ENCODE measurements at regions not wholly inside any gene's neighbourhood (a gene's known extent, or its start where the extent isn't known, plus 50 kb on each side); places are given as distances from the start of the nearest gene placed in this dataset.

DNA sequence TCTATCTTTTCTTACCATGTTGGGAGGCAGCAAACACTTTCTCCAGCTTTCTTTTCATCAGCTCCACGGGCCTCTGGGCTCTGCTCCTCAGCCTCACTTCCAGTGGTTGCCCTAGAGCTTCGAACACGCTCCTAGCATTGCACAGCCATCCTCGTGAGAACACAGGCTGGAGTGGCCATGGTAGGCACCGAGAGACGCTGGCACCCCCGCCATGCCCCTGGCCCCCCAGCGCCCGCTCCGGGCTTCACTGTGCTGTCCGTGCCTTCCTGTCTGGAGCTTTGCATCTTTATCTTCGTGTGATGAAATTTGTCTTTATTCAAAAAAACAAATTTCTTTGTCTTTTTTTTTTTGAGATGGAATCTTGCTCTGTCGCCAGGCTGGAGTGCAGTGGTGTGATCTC lies 352.2 kb downstream of the TMEM121 start:
- WGBS, 2 donors = 67 to 68% methylated on average over 13 of the region's 13 CpGs
- H3K27me3 ChIP-seq = no peaks in the 10 kb centered on the region

DNA sequence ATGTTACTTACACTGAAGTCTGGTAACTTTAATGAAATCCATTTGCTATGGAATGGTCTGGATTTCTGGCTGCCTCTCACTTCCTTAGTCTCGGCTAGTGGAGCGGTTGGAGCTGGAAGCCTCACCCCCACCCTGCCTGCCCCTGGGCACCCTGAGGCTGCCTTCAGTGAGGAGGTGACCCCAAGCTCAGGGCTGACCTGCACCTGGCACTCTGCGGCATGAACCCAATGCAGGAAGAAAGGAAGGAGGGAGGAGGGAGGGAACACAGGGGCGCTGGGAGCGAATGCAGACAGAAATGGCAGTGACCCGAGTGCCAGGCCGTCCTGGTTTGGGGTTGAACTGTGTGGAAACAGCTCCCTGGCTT lies 353.1 kb downstream of the TMEM121 start:
- intact Hi-C loops (cut with DNase I) = no loop called here
- Histone ChIP-seq H3K36me3 (replicated peaks in 1 of 2; ENCODE audit: insufficient read depth in 1 of 2, low read depth in 2 of 2) (no peaks in the 10 kb centered on the region), H3K27me3 (no peaks in the 10 kb centered on the region), H3K9me3 (no peaks in the 10 kb centered on the region), H3K4me1 (no peaks in the 10 kb centered on the region), H3K4me3 (no peak overlapping the region), H3K27ac (no peak overlapping the region)
- WGBS, 2 donors = 58 to 63% methylated on average over 7 of the region's 7 CpGs
- DNase-seq (peak in 1 of 4 donors; percentile 3), ATAC-seq (no peak)
- TF ChIP-seq, protein P1, sequence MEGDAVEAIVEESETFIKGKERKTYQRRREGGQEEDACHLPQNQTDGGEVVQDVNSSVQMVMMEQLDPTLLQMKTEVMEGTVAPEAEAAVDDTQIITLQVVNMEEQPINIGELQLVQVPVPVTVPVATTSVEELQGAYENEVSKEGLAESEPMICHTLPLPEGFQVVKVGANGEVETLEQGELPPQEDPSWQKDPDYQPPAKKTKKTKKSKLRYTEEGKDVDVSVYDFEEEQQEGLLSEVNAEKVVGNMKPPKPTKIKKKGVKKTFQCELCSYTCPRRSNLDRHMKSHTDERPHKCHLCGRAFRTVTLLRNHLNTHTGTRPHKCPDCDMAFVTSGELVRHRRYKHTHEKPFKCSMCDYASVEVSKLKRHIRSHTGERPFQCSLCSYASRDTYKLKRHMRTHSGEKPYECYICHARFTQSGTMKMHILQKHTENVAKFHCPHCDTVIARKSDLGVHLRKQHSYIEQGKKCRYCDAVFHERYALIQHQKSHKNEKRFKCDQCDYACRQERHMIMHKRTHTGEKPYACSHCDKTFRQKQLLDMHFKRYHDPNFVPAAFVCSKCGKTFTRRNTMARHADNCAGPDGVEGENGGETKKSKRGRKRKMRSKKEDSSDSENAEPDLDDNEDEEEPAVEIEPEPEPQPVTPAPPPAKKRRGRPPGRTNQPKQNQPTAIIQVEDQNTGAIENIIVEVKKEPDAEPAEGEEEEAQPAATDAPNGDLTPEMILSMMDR (IDR thresholded peaks at IDR 0.05) = no peak
- TF ChIP-seq POLR2A (IDR thresholded peaks at IDR 0.05) = no peak

More for the DNA sequence above, 352.2 kb downstream of the TMEM121 start:
- H3K36me3 ChIP-seq (replicated peaks in 1 of 2; ENCODE audit: insufficient read depth in 1 of 2, low read depth in 2 of 2) = no peaks in the 10 kb centered on the region
- DNase-seq = no peak
- no peak for ATAC-seq
- intact Hi-C loops (cut with DNase I) = no loop called here
- no peak overlapping the region for H3K4me3 ChIP-seq
- TF ChIP-seq, protein P1 (IDR thresholded peaks at IDR 0.05) = no peak
- TF ChIP-seq POLR2A (IDR thresholded peaks at IDR 0.05) = no peak
- H3K4me1 ChIP-seq = no peaks in the 10 kb centered on the region
- no peaks in the 10 kb centered on the region for H3K9me3 ChIP-seq
- no peak overlapping the region for H3K27ac ChIP-seq

DNA sequence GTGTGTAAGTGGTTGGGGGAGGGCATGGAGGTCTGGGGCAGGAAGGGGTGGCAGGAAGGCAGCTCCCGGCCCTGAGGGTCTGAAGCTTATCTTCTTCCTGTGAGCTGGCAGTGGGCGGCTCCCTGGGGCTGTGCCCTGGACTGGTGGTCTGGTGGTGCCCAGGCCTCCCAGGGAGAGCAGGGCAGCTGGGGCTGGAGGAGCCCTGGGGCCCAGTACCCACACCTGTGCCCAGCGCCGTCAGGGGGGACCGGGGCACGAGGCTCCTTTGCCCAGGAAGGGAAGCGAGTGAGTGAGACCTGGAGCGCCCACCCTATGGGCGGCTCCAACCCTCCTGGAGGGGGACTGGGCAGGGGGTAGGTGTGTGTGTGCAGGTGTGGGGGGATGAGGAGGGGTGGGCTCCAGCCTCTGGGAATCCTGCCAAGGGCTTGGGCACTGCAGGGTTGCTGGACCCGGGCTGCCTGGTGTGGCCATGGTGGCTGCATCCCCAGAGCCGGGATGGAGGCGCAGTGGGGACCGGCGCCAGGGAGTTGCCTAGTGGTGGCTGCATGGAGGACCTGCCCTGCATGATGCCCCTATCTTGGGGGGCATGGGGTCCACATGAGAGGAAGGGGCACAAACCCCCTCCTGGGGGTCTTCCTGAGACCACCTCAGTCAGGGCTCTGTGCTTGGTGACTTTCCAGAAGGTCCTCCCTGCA lies 353.6 kb downstream of the TMEM121 start:
- 54 to 87% methylated on average over 6 to 14 of the region's 14 CpGs for WGBS, 2 donors
- H3K27me3 ChIP-seq = no peaks in the 10 kb centered on the region
- TF ChIP-seq POLR2A (IDR thresholded peaks at IDR 0.05) = no peak
- TF ChIP-seq, protein P1 (IDR thresholded peaks at IDR 0.05) = no peak

DNA sequence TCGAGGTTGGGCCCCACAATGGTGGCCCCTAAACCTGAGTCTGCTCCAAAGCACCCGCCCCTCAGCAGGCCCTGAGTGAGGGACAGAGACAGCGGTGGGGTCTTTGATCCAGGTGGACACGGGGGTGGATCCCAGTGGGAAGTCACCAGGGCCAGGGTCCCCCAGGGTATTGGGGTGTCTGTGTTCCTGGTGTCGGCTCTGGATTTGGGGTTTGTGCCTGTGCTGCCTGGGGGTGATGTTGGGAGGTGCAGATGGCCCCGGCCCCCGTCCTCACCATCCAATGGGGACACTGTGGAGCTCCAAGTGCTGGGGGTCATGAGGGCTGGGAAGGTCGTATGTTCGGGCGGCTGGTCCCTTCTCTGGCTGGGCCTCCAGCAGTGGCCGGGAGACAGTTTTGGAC lies 354.2 kb downstream of the TMEM121 start:
- intact Hi-C loops (cut with DNase I) = no loop called here
- ATAC-seq (no peak), DNase-seq (peak in 2 of 4 donors; percentile 5)

More for the DNA sequence above, 353.6 kb downstream of the TMEM121 start:
- Histone ChIP-seq H3K27ac (no peak overlapping the region), H3K36me3 (replicated peaks in 1 of 2; ENCODE audit: insufficient read depth in 1 of 2, low read depth in 2 of 2) (no peaks in the 10 kb centered on the region), H3K4me3 (no peak overlapping the region), H3K4me1 (no peaks in the 10 kb centered on the region), H3K9me3 (no peaks in the 10 kb centered on the region)
- intact Hi-C loops (cut with DNase I) = no loop called here
- ATAC-seq (no peak), DNase-seq (peak in 3 of 4 donors; percentile 1 to 12 (median 6))

More for the DNA sequence above, 354.2 kb downstream of the TMEM121 start:
- Histone ChIP-seq H3K4me3 (no peak overlapping the region), H3K36me3 (replicated peaks in 1 of 2; ENCODE audit: insufficient read depth in 1 of 2, low read depth in 2 of 2) (no peaks in the 10 kb centered on the region), H3K27ac (no peak overlapping the region), H3K9me3 (no peaks in the 10 kb centered on the region), H3K27me3 (no peaks in the 10 kb centered on the region), H3K4me1 (no peaks in the 10 kb centered on the region)
- TF ChIP-seq, protein P1 (IDR thresholded peaks at IDR 0.05) = no peak
- no peak for TF ChIP-seq POLR2A (IDR thresholded peaks at IDR 0.05)
- WGBS, 2 donors = 47 to 73% methylated on average over 3 to 11 of the region's 11 CpGs

Data from body of pancreas (tissue), 4 donors.